ENCODE measurements at regions not wholly inside any gene's neighbourhood (a gene's known extent, or its start where the extent isn't known, plus 50 kb on each side); places are given as distances from the start of the nearest gene placed in this dataset.

- DNase-seq: no peak
These were observed 406.4 kb downstream of the SNAPC1 start for GRCh38 chr14:62168564-62169155.

GRCh38 chr14:62179367-62180018, 417.3 kb downstream of the SNAPC1 start:
- peak; percentile 79 for DNase-seq

GRCh38 chr14:62181591-62181990, 419.4 kb downstream of the SNAPC1 start:
- DNase-seq: no peak

- no peak for DNase-seq
These were observed 422.9 kb downstream of the SNAPC1 start for GRCh38 chr14:62185078-62185477.

GRCh38 chr14:62187265-62187664, 425.0 kb downstream of the SNAPC1 start:
- DNase-seq: no peak

GRCh38 chr14:62189698-62190097, 427.5 kb downstream of the SNAPC1 start:
- DNase-seq: peak; percentile 14

- no peak for DNase-seq
These were observed 444.2 kb downstream of the SNAPC1 start for GRCh38 chr14:62206456-62206855.

- DNase-seq: peak; percentile 31
These were observed 447.2 kb downstream of the SNAPC1 start for GRCh38 chr14:62209287-62209899.

- no peak for DNase-seq
These were observed 451.3 kb downstream of the SNAPC1 start for GRCh38 chr14:62213516-62213915.

- no peak for DNase-seq
These were observed 453.9 kb downstream of the SNAPC1 start for GRCh38 chr14:62216121-62216520.

- no peak for DNase-seq
These were observed 472.6 kb downstream of the SNAPC1 start for GRCh38 chr14:62234849-62235248.

- DNase-seq: no peak
These were observed 482.0 kb downstream of the SNAPC1 start for GRCh38 chr14:62244221-62244620.

- no peak for DNase-seq
These were observed 485.0 kb downstream of the SNAPC1 start for GRCh38 chr14:62247266-62247665.

- DNase-seq: no peak
These were observed 489.0 kb downstream of the SNAPC1 start for GRCh38 chr14:62251237-62251636.

- DNase-seq: no peak
These were observed 491.0 kb downstream of the SNAPC1 start for GRCh38 chr14:62253171-62253570.

- no peak for DNase-seq
These were observed 491.7 kb downstream of the SNAPC1 start for GRCh38 chr14:62253911-62254310.

GRCh38 chr14:62269204-62269603, 507.0 kb downstream of the SNAPC1 start:
- DNase-seq: no peak

- no peak for DNase-seq
These were observed 508.0 kb downstream of the SNAPC1 start for GRCh38 chr14:62270236-62270635.

GRCh38 chr14:62280366-62280765, 518.1 kb downstream of the SNAPC1 start:
- DNase-seq: no peak

GRCh38 chr14:62283837-62284236, 521.6 kb downstream of the SNAPC1 start:
- no peak for DNase-seq

GRCh38 chr14:62289471-62289870, 527.3 kb downstream of the SNAPC1 start:
- DNase-seq: no peak

- no peak for DNase-seq
These were observed 538.9 kb downstream of the SNAPC1 start for GRCh38 chr14:62301080-62301479.

GRCh38 chr14:62301911-62302310, 539.7 kb downstream of the SNAPC1 start:
- DNase-seq: no peak

GRCh38 chr14:62303437-62303836, 541.2 kb downstream of the SNAPC1 start:
- no peak for DNase-seq

- no peak for DNase-seq
These were observed 542.0 kb downstream of the SNAPC1 start for GRCh38 chr14:62304257-62304656.

Data from amniotic stem cell (primary cell).